ENCODE measurements at regions not wholly inside any gene's neighbourhood (a gene's known extent, or its start where the extent isn't known, plus 50 kb on each side); places are given as distances from the start of the nearest gene placed in this dataset.

- H3K9me3 ChIP-seq (ENCODE audit: control insufficient read depth in 1 of 2, insufficient read depth in 1 of 2, low read depth in 1 of 2, low read length in 2 of 2): peaks cover 0 to 1% of the 10 kb centered on the region in 2 experiments; a peak in 1 of 4 replicates
- no TSS peak for BruUV-seq (replicated peaks)
- ChIA-PET POLR2A (no interaction called here), RAD21 (ENCODE audit: low non-redundant PET in 1 of 2, low total read pairs in 2 of 2, uncharacterized antibody in 2 of 2, unreplicated experiment in 2 of 2) (no interaction called here), CTCF (no interaction called here)
- DNase-seq (ENCODE audit: low read depth, low spot score): no peak
- TF ChIP-seq SRF (IDR thresholded peaks at IDR 0.05; ENCODE audit: low read depth): no peak
- no peak overlapping the region for H3K27ac ChIP-seq (ENCODE audit: low read depth, low read length)
- H3K79me2 ChIP-seq (ENCODE audit: insufficient read depth, low read length): no peaks in the 10 kb centered on the region
- H3K4me1 ChIP-seq (ENCODE audit: control insufficient read depth in 1 of 2, insufficient read depth in 2 of 2, low read length in 2 of 2): no peaks in the 10 kb centered on the region
- H3K27me3 ChIP-seq (ENCODE audit: insufficient read depth, low read length): no peaks in the 10 kb centered on the region
- H4K20me1 ChIP-seq (ENCODE audit: insufficient read depth): no peaks in the 10 kb centered on the region
- intact Hi-C loops (cut with micrococcal nuclease): no loop called here
- H3K9ac ChIP-seq (ENCODE audit: low read length): no peak overlapping the region
- H3K4me3 ChIP-seq (replicated peaks in 1 of 2; ENCODE audit: low read depth in 1 of 2, low read length in 2 of 2): no peak overlapping the region
- H3K36me3 ChIP-seq (ENCODE audit: control insufficient read depth in 1 of 2, insufficient read depth in 2 of 2, low read length in 2 of 2): no peaks in the 10 kb centered on the region
- H2AFZ ChIP-seq (ENCODE audit: low read depth, low read length, poor library complexity, severe bottlenecking): no peak overlapping the region
- no peak overlapping the region for H3K4me2 ChIP-seq (ENCODE audit: low read length)
- no peaks in the 10 kb centered on the region for H3K9me2 ChIP-seq (ENCODE audit: insufficient read depth)
- no peak for ATAC-seq
These were observed 212.8 kb upstream of the ADAMTSL1 start for GRCh38 chr9:18261181-18261580.

- POLR2A ChIA-PET: no interaction called here
- Histone ChIP-seq H3K4me3 (replicated peaks in 1 of 2; ENCODE audit: low read depth in 1 of 2, low read length in 2 of 2) (no peak overlapping the region), H3K36me3 (ENCODE audit: control insufficient read depth in 1 of 2, insufficient read depth in 2 of 2, low read length in 2 of 2) (no peaks in the 10 kb centered on the region), H3K27me3 (ENCODE audit: insufficient read depth, low read length) (no peaks in the 10 kb centered on the region), H3K79me2 (ENCODE audit: insufficient read depth, low read length) (no peaks in the 10 kb centered on the region), H3K9me2 (ENCODE audit: insufficient read depth) (no peaks in the 10 kb centered on the region), H3K9ac (ENCODE audit: low read length) (no peak overlapping the region), H3K9me3 (ENCODE audit: control insufficient read depth in 1 of 2, insufficient read depth in 1 of 2, low read depth in 1 of 2, low read length in 2 of 2) (peaks cover 0 to 6% of the 10 kb centered on the region in 2 experiments; a peak in 1 of 4 replicates), H4K20me1 (ENCODE audit: insufficient read depth) (no peaks in the 10 kb centered on the region), H2AFZ (ENCODE audit: low read depth, low read length, poor library complexity, severe bottlenecking) (no peak overlapping the region), H3K4me2 (ENCODE audit: low read length) (no peak overlapping the region), H3K4me1 (ENCODE audit: control insufficient read depth in 1 of 2, insufficient read depth in 2 of 2, low read length in 2 of 2) (no peaks in the 10 kb centered on the region), H3K27ac (ENCODE audit: low read depth, low read length) (no peak overlapping the region)
- TF ChIP-seq CTCF (IDR thresholded peaks at IDR 0.05 in 2 of 3, conservative IDR thresholded peaks at IDR 0.05 in 1 of 3; ENCODE audit: borderline replicate concordance in 1 of 3, insufficient read depth in 1 of 3, low read depth in 2 of 3, low read length in 2 of 3) (no peak), ZBTB33 (IDR thresholded peaks at IDR 0.05; ENCODE audit: extremely low read depth, insufficient replicate concordance, low read length) (no peak), CBX3 (IDR thresholded peaks at IDR 0.05; ENCODE audit: low read depth) (no peak), ATF3 (IDR thresholded peaks at IDR 0.05) (no peak), SP1 (IDR thresholded peaks at IDR 0.05; ENCODE audit: low read depth) (no peak), SIN3A (IDR thresholded peaks at IDR 0.05; ENCODE audit: low read depth) (no peak), JUND (IDR thresholded peaks at IDR 0.05) (no peak), CEBPB (IDR thresholded peaks at IDR 0.05; ENCODE audit: low read depth) (no peak), EZH2 (IDR thresholded peaks at IDR 0.05) (no peak)
- RAD21 ChIA-PET (ENCODE audit: low non-redundant PET in 1 of 2, low total read pairs in 2 of 2, uncharacterized antibody in 2 of 2, unreplicated experiment in 2 of 2): no interaction called here
- no peak for ATAC-seq
- DNase-seq (ENCODE audit: low read depth, low spot score): no peak
- CTCF ChIA-PET: no interaction called here
- intact Hi-C loops (cut with micrococcal nuclease): no loop called here
- no TSS peak for BruUV-seq (replicated peaks)
These were observed 210.6 kb upstream of the ADAMTSL1 start for GRCh38 chr9:18263377-18263776.
